ENCODE measurements at regions not wholly inside any gene's neighbourhood (a gene's known extent, or its start where the extent isn't known, plus 50 kb on each side); places are given as distances from the start of the nearest gene placed in this dataset.

DNA sequence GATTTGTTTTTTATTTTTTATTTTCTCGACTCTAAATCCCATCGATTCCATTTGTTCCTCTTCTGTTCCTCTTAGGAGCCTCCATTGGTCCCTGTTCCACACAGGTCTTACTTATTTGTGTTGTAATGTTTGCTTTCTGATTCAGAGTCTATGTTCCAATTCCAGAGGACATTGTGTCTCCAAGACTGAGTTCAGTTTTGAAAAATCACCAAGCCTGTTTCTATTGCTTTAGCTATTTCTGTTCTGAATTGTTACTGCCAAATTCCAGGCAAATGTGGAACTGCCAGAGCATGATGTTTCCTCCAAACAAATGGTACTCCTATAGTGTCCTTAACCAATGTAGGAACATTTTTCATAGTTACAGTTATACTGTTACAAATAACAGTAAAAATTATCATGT, 270.9 kb upstream of the SPTLC3 start:
- TF ChIP-seq, protein P1, sequence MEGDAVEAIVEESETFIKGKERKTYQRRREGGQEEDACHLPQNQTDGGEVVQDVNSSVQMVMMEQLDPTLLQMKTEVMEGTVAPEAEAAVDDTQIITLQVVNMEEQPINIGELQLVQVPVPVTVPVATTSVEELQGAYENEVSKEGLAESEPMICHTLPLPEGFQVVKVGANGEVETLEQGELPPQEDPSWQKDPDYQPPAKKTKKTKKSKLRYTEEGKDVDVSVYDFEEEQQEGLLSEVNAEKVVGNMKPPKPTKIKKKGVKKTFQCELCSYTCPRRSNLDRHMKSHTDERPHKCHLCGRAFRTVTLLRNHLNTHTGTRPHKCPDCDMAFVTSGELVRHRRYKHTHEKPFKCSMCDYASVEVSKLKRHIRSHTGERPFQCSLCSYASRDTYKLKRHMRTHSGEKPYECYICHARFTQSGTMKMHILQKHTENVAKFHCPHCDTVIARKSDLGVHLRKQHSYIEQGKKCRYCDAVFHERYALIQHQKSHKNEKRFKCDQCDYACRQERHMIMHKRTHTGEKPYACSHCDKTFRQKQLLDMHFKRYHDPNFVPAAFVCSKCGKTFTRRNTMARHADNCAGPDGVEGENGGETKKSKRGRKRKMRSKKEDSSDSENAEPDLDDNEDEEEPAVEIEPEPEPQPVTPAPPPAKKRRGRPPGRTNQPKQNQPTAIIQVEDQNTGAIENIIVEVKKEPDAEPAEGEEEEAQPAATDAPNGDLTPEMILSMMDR (IDR thresholded peaks at IDR 0.05): no peak
- no peak for TF ChIP-seq POLR2A (IDR thresholded peaks at IDR 0.05)
